ENCODE measurements at regions not wholly inside any gene's neighbourhood (a gene's known extent, or its start where the extent isn't known, plus 50 kb on each side); places are given as distances from the start of the nearest gene placed in this dataset.

GRCh38 chr2:223223156-223223555, 171.2 kb downstream of the KCNE4 start:
- TF ChIP-seq, protein P1, sequence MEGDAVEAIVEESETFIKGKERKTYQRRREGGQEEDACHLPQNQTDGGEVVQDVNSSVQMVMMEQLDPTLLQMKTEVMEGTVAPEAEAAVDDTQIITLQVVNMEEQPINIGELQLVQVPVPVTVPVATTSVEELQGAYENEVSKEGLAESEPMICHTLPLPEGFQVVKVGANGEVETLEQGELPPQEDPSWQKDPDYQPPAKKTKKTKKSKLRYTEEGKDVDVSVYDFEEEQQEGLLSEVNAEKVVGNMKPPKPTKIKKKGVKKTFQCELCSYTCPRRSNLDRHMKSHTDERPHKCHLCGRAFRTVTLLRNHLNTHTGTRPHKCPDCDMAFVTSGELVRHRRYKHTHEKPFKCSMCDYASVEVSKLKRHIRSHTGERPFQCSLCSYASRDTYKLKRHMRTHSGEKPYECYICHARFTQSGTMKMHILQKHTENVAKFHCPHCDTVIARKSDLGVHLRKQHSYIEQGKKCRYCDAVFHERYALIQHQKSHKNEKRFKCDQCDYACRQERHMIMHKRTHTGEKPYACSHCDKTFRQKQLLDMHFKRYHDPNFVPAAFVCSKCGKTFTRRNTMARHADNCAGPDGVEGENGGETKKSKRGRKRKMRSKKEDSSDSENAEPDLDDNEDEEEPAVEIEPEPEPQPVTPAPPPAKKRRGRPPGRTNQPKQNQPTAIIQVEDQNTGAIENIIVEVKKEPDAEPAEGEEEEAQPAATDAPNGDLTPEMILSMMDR (optimal IDR thresholded peaks at IDR 0.05 in 1 of 3, IDR thresholded peaks at IDR 0.05 in 1 of 3, conservative IDR thresholded peaks at IDR 0.05 in 1 of 3; ENCODE audit: extremely low read depth in 1 of 3, insufficient read depth in 2 of 3, low read length in 3 of 3), result no peak
- TF ChIP-seq EZH2 (IDR thresholded peaks at IDR 0.05; ENCODE audit: low read length), result no peak

Measured in keratinocyte (primary cell).